PC-3 (cell line): ENCODE measurements at regions not wholly inside any gene's neighbourhood (a gene's known extent, or its start where the extent isn't known, plus 50 kb on each side); places are given as distances from the start of the nearest gene placed in this dataset.

ENCODE experiments used
- CTCF ChIP-seq: fragments of 300-600 bp; sonication (generic); conservative IDR thresholded peaks from 2 replicates; pipeline ENCODE4 v1.5.1; 2017; ENCODE audit warnings: antibody characterized with exemption, low read depth, mild to moderate bottlenecking, low read length
- EZH2 ChIP-seq: fragments of 300-600 bp; sonication (generic); IDR thresholded peaks from one replicate; pipeline ENCODE4 v1.6.1; 2017; ENCODE audit warnings: antibody characterized with exemption, mild to moderate bottlenecking, low read length; ENCODE audit not compliant: unreplicated experiment

- TF ChIP-seq CTCF = no peak
- no peak for TF ChIP-seq EZH2
Measured at GRCh38 chr5:165521816-165522610, 2016.6 kb downstream of the MAT2B start.
